Stimulated activated CD8-positive, alpha-beta memory T cell treated with anti-CD3 and anti-CD28 coated beads, Interleukin-4, amount 100 ng/mL, for 24 hours (primary cell): ENCODE measurements at regions not wholly inside any gene's neighbourhood (a gene's known extent, or its start where the extent isn't known, plus 50 kb on each side); places are given as distances from the start of the nearest gene placed in this dataset.

Source experiments
- DNase-seq: peaks from one replicate; pipeline ENCODE4 v3.0.0-alpha.2; 2020; ENCODE audit warnings: low read depth

GRCh38 chr2:64196963-64197362 is 52.7 kb upstream of the PELI1 start:
- DNase-seq, result no peak

GRCh38 chr2:64201151-64201550 is 56.9 kb upstream of the PELI1 start:
- DNase-seq, result no peak

- no peak for DNase-seq
Observed at GRCh38 chr2:64202206-64202845, 58.1 kb upstream of the PELI1 start.

- DNase-seq, result no peak
Observed at GRCh38 chr2:64203131-64203857, 59.1 kb upstream of the PELI1 start.

GRCh38 chr2:64203858-64204632 is 59.8 kb upstream of the PELI1 start:
- no peak for DNase-seq

GRCh38 chr2:64204703-64205102 is 60.5 kb upstream of the PELI1 start:
- no peak for DNase-seq

GRCh38 chr2:64205415-64205814 is 61.2 kb upstream of the PELI1 start:
- DNase-seq, result no peak

GRCh38 chr2:64207573-64207972 is 63.4 kb upstream of the PELI1 start:
- DNase-seq, result no peak

- no peak for DNase-seq
Observed at GRCh38 chr2:64210816-64211215, 66.6 kb upstream of the PELI1 start.

GRCh38 chr2:64211276-64211921 is 67.2 kb upstream of the PELI1 start:
- no peak for DNase-seq

- no peak for DNase-seq
Observed at GRCh38 chr2:64212346-64212745, 68.1 kb upstream of the PELI1 start.

- no peak for DNase-seq
Observed at GRCh38 chr2:64212801-64213321, 68.6 kb upstream of the PELI1 start.

GRCh38 chr2:64213532-64214275 is 69.5 kb upstream of the PELI1 start:
- DNase-seq, result no peak

GRCh38 chr2:64214281-64215115 is 70.3 kb upstream of the PELI1 start:
- no peak for DNase-seq

GRCh38 chr2:64217198-64217869 is 73.1 kb upstream of the PELI1 start:
- DNase-seq, result no peak

- no peak for DNase-seq
Observed at GRCh38 chr2:64218137-64218802, 74.0 kb upstream of the PELI1 start.

GRCh38 chr2:64219149-64219548 is 74.9 kb upstream of the PELI1 start:
- no peak for DNase-seq

GRCh38 chr2:64220265-64220664 is 76.0 kb upstream of the PELI1 start:
- DNase-seq, result no peak

GRCh38 chr2:64220894-64221617 is 76.8 kb upstream of the PELI1 start:
- DNase-seq, result no peak
